IPS-18c (cell line): ENCODE measurements at regions not wholly inside any gene's neighbourhood (a gene's known extent, or its start where the extent isn't known, plus 50 kb on each side); places are given as distances from the start of the nearest gene placed in this dataset.

Experiments used
- H3K4me3 ChIP-seq: 2 replicates; pipeline ENCODE4 v1.7.0; 2013; ENCODE audit warnings: low read depth, mild to moderate bottlenecking, low read length, moderate library complexity; ENCODE audit not compliant: insufficient read depth
- H3K9me3 ChIP-seq: one replicate; pipeline ENCODE4 v1.6.1; 2013; ENCODE audit warnings: mild to moderate bottlenecking, low read length, moderate library complexity; ENCODE audit not compliant: control insufficient read depth, insufficient read depth

- Histone ChIP-seq H3K4me3 (no peak overlapping the region), H3K9me3 (no peaks in the 10 kb centered on the region)
These were observed 230.7 kb downstream of the RPS24 start for GRCh38 chr10:78264361-78264760.

- Histone ChIP-seq H3K4me3 (no peak overlapping the region), H3K9me3 (no peaks in the 10 kb centered on the region)
These were observed 233.2 kb downstream of the RPS24 start for GRCh38 chr10:78266741-78267469.

GRCh38 chr10:78267598-78267997, 233.9 kb downstream of the RPS24 start:
- no peak overlapping the region for H3K4me3 ChIP-seq
- no peaks in the 10 kb centered on the region for H3K9me3 ChIP-seq

- Histone ChIP-seq H3K4me3 (no peak overlapping the region), H3K9me3 (no peaks in the 10 kb centered on the region)
These were observed 235.4 kb downstream of the RPS24 start for GRCh38 chr10:78269060-78269459.

- H3K4me3 ChIP-seq: no peak overlapping the region
- no peaks in the 10 kb centered on the region for H3K9me3 ChIP-seq
These were observed 238.7 kb downstream of the RPS24 start for GRCh38 chr10:78272329-78272728.

- Histone ChIP-seq H3K9me3 (no peaks in the 10 kb centered on the region), H3K4me3 (no peak overlapping the region)
These were observed 240.8 kb downstream of the RPS24 start for GRCh38 chr10:78274491-78274890.

GRCh38 chr10:78276139-78276538, 242.5 kb downstream of the RPS24 start:
- Histone ChIP-seq H3K9me3 (no peaks in the 10 kb centered on the region), H3K4me3 (no peak overlapping the region)

GRCh38 chr10:78277314-78278057, 243.8 kb downstream of the RPS24 start:
- no peaks in the 10 kb centered on the region for H3K9me3 ChIP-seq
- no peak overlapping the region for H3K4me3 ChIP-seq

GRCh38 chr10:78278058-78278404, 244.4 kb downstream of the RPS24 start:
- no peaks in the 10 kb centered on the region for H3K9me3 ChIP-seq
- no peak overlapping the region for H3K4me3 ChIP-seq

GRCh38 chr10:78279756-78280155, 246.1 kb downstream of the RPS24 start:
- no peaks in the 10 kb centered on the region for H3K9me3 ChIP-seq
- no peak overlapping the region for H3K4me3 ChIP-seq

GRCh38 chr10:78280604-78281003, 246.9 kb downstream of the RPS24 start:
- H3K9me3 ChIP-seq: no peaks in the 10 kb centered on the region
- no peak overlapping the region for H3K4me3 ChIP-seq

- H3K9me3 ChIP-seq: no peaks in the 10 kb centered on the region
- no peak overlapping the region for H3K4me3 ChIP-seq
These were observed 248.0 kb downstream of the RPS24 start for GRCh38 chr10:78281627-78282026.

- H3K9me3 ChIP-seq: no peaks in the 10 kb centered on the region
- H3K4me3 ChIP-seq: no peak overlapping the region
These were observed 249.5 kb downstream of the RPS24 start for GRCh38 chr10:78283069-78283682.

- Histone ChIP-seq H3K4me3 (no peak overlapping the region), H3K9me3 (no peaks in the 10 kb centered on the region)
These were observed 250.7 kb downstream of the RPS24 start for GRCh38 chr10:78284381-78284780.

- Histone ChIP-seq H3K9me3 (no peaks in the 10 kb centered on the region), H3K4me3 (no peak overlapping the region)
These were observed 251.6 kb downstream of the RPS24 start for GRCh38 chr10:78285226-78285625.

GRCh38 chr10:78286186-78286585, 252.5 kb downstream of the RPS24 start:
- Histone ChIP-seq H3K4me3 (no peak overlapping the region), H3K9me3 (no peaks in the 10 kb centered on the region)

GRCh38 chr10:78286668-78287067, 253.0 kb downstream of the RPS24 start:
- no peaks in the 10 kb centered on the region for H3K9me3 ChIP-seq
- no peak overlapping the region for H3K4me3 ChIP-seq

GRCh38 chr10:78287618-78288017, 254.0 kb downstream of the RPS24 start:
- Histone ChIP-seq H3K9me3 (no peaks in the 10 kb centered on the region), H3K4me3 (no peak overlapping the region)
